ENCODE measurements at regions not wholly inside any gene's neighbourhood (a gene's known extent, or its start where the extent isn't known, plus 50 kb on each side); places are given as distances from the start of the nearest gene placed in this dataset.
A peak's percentile ranks its signal among the peaks of the same experiment; 100 is the strongest.

DNA sequence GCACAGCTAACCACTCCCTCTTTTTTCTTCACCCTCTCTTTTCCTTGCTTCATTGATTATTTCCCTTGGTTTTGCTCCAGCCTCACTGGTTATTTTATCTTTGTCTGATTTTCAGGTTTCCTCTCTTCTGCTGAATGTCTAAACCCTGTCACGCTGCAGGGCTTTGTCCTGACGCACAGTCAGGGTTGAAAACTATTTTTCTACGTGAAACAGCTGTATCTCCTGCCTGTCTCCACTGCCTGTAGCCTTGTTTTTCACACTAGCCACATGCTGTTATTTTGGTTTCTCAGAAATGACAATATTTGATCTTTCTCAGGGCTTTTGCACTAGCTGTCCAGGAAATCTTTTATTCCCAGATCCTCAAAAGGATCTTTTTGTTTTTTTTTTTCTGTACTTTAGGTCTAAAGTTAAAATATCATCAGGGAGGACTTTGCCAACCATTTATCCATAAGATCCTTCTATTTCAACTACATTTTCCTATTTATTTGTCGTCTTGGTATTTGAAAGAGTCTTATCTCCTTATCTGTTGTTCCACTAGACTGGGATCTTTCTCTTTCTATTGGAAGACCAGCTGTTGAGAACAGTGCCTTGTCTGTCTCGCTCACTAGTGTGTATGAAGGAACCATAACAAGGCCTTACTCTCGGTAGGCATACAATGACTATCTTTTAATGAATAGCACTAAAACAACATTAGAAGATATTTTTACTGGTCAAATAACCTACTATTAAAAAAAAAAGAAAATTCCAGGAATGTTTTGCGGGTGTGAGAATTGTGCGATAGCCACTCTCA lies 164.3 kb downstream of the PDHA2 start:
- Histone ChIP-seq H3K4me2 (ENCODE audit: insufficient read depth, low read length, poor library complexity, severe bottlenecking) (no peak overlapping the region), H3K27me3 (ENCODE audit: control insufficient read depth in 3 of 3, insufficient read depth in 3 of 3, low read depth in 1 of 3, low read length in 3 of 3) (no peaks in the 10 kb centered on the region), H3K4me1 (ENCODE audit: control insufficient read depth in 2 of 2, insufficient read depth in 1 of 2, low read depth in 1 of 2, low read length in 2 of 2) (peaks cover 0 to 5% of the 10 kb centered on the region in 2 donors), H2BK12ac (ENCODE audit: low read length) (no peak overlapping the region), H3K9ac (ENCODE audit: low read depth, low read length, poor library complexity) (no peak overlapping the region), H2AK5ac (ENCODE audit: low read depth, low read length) (no peak overlapping the region), H3K18ac (ENCODE audit: low read length) (no peak overlapping the region), H4K8ac (ENCODE audit: low read depth, low read length) (no peak overlapping the region), H4K91ac (ENCODE audit: low read depth, low read length, poor library complexity) (no peak overlapping the region), H2BK120ac (ENCODE audit: low read depth, low read length) (no peak overlapping the region), H3K36me3 (replicated peaks in 1 of 2; ENCODE audit: control insufficient read depth in 2 of 2, insufficient read depth in 2 of 2, low read length in 2 of 2) (no peaks in the 10 kb centered on the region), H3K27ac (replicated peaks; ENCODE audit: low read length) (peak overlapping the region; percentile 26), H3K23ac (ENCODE audit: low read depth, low read length, poor library complexity) (no peak overlapping the region), H3K14ac (ENCODE audit: low read length) (no peak overlapping the region), H3K79me1 (ENCODE audit: low read depth, low read length) (no peaks in the 10 kb centered on the region), H3K4me3 (ENCODE audit: low read length in 2 of 2) (no peak overlapping the region), H3K9me3 (replicated peaks in 1 of 2; ENCODE audit: control insufficient read depth in 2 of 2, insufficient read depth in 1 of 2, low read depth in 1 of 2, low read length in 2 of 2) (no peaks in the 10 kb centered on the region), H2BK15ac (ENCODE audit: low read length) (no peak overlapping the region), H2BK5ac (ENCODE audit: low read length) (no peak overlapping the region), H2AFZ (ENCODE audit: low read length) (peak overlapping the region; percentile 81), H3K4ac (ENCODE audit: low read length) (no peak overlapping the region)
- no peak for DNase-seq (ENCODE audit: low spot score)
- WGBS, 2 donors (ENCODE audit: extremely low coverage in 2 of 2, insufficient read length in 2 of 2, insufficient replicate concordance in 1 of 2): no CpG with 5 or more reads among the region's 8 CpGs

DNA sequence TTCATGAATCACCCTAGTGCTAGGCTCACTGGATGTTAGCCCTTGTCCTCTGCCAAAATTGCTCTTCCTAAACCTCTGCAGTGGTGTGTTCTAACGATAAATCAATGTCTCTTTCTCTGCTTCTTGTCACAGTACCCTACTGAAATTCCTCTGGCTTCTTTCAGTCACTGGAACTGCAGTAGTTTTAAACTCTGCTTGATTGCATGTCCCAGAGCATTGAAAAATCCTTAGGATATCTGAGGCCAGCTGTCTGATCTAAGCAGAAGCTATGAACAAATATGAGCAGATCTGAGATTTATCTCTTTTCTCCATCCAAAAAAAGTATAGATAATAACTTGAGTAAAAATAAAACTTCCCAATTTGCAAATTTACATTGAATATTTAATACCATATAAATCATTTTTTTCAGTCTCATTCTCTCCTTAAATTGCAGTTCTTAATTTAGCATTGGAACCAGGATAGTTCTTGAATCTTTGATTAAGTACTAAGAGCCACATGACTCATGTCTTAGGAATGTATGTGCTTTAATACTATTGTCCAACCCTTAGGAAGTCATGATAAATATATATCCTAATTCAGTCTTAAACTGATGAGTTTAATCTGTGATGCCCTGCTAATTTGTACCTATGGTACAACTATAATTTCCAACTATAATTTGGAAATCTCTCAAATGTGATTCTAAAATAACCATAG lies 169.7 kb downstream of the PDHA2 start:
- no peak overlapping the region for H3K4me3 ChIP-seq (ENCODE audit: low read length in 2 of 2)
- H3K79me1 ChIP-seq (ENCODE audit: low read depth, low read length): no peaks in the 10 kb centered on the region
- no peak overlapping the region for H3K4ac ChIP-seq (ENCODE audit: low read length)
- no peak overlapping the region for H2BK120ac ChIP-seq (ENCODE audit: low read depth, low read length)
- no peak overlapping the region for H3K27ac ChIP-seq (replicated peaks; ENCODE audit: low read length)
- H4K91ac ChIP-seq (ENCODE audit: low read depth, low read length, poor library complexity): no peak overlapping the region
- no peaks in the 10 kb centered on the region for H3K9me3 ChIP-seq (replicated peaks in 1 of 2; ENCODE audit: control insufficient read depth in 2 of 2, insufficient read depth in 1 of 2, low read depth in 1 of 2, low read length in 2 of 2)
- WGBS, 2 donors (ENCODE audit: extremely low coverage in 2 of 2, insufficient read length in 2 of 2, insufficient replicate concordance in 1 of 2): no CpG with 5 or more reads among the region's 1 CpG
- H2BK5ac ChIP-seq (ENCODE audit: low read length): no peak overlapping the region
- H3K27me3 ChIP-seq (ENCODE audit: control insufficient read depth in 3 of 3, insufficient read depth in 3 of 3, low read depth in 1 of 3, low read length in 3 of 3): no peaks in the 10 kb centered on the region
- no peak overlapping the region for H3K9ac ChIP-seq (ENCODE audit: low read depth, low read length, poor library complexity)
- H3K14ac ChIP-seq (ENCODE audit: low read length): no peak overlapping the region
- H3K4me1 ChIP-seq (ENCODE audit: control insufficient read depth in 2 of 2, insufficient read depth in 1 of 2, low read depth in 1 of 2, low read length in 2 of 2): no peaks in the 10 kb centered on the region
- no peak for DNase-seq (ENCODE audit: low spot score)
- H2AK5ac ChIP-seq (ENCODE audit: low read depth, low read length): no peak overlapping the region
- H2AFZ ChIP-seq (ENCODE audit: low read length): peak overlapping the region; percentile 11
- H3K23ac ChIP-seq (ENCODE audit: low read depth, low read length, poor library complexity): no peak overlapping the region
- no peaks in the 10 kb centered on the region for H3K36me3 ChIP-seq (replicated peaks in 1 of 2; ENCODE audit: control insufficient read depth in 2 of 2, insufficient read depth in 2 of 2, low read length in 2 of 2)
- H2BK15ac ChIP-seq (ENCODE audit: low read length): no peak overlapping the region
- no peak overlapping the region for H3K18ac ChIP-seq (ENCODE audit: low read length)
- no peak overlapping the region for H2BK12ac ChIP-seq (ENCODE audit: low read length)
- H4K8ac ChIP-seq (ENCODE audit: low read depth, low read length): no peak overlapping the region
- H3K4me2 ChIP-seq (ENCODE audit: insufficient read depth, low read length, poor library complexity, severe bottlenecking): no peak overlapping the region

DNA sequence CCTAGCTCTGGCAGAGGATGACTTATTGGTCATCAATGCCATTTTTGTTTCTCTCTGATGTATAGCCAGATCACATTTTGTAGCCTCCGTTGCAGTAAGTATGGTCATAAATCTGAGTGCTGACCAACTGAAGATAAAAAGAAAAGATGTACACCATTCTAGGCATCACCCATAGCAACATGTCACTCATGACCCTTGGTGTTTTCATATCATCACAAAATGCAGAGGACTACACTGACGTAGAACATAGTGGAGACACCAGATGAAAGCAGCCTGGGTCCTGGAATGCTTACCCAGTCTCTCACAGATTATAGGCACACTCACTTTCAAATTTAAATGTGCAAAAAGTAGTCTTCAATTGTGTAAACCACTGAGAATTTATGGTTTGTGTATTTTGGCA lies 172.8 kb downstream of the PDHA2 start:
- H3K36me3 ChIP-seq (replicated peaks in 1 of 2; ENCODE audit: control insufficient read depth in 2 of 2, insufficient read depth in 2 of 2, low read length in 2 of 2): no peaks in the 10 kb centered on the region
- H3K4ac ChIP-seq (ENCODE audit: low read length): no peak overlapping the region
- H3K79me1 ChIP-seq (ENCODE audit: low read depth, low read length): no peaks in the 10 kb centered on the region
- H2AK5ac ChIP-seq (ENCODE audit: low read depth, low read length): no peak overlapping the region
- no peak overlapping the region for H2AFZ ChIP-seq (ENCODE audit: low read length)
- no peaks in the 10 kb centered on the region for H3K27me3 ChIP-seq (ENCODE audit: control insufficient read depth in 3 of 3, insufficient read depth in 3 of 3, low read depth in 1 of 3, low read length in 3 of 3)
- no peaks in the 10 kb centered on the region for H3K9me3 ChIP-seq (replicated peaks in 1 of 2; ENCODE audit: control insufficient read depth in 2 of 2, insufficient read depth in 1 of 2, low read depth in 1 of 2, low read length in 2 of 2)
- no peak overlapping the region for H3K4me2 ChIP-seq (ENCODE audit: insufficient read depth, low read length, poor library complexity, severe bottlenecking)
- no peak for DNase-seq (ENCODE audit: low spot score)
- H3K23ac ChIP-seq (ENCODE audit: low read depth, low read length, poor library complexity): no peak overlapping the region
- no peaks in the 10 kb centered on the region for H3K4me1 ChIP-seq (ENCODE audit: control insufficient read depth in 2 of 2, insufficient read depth in 1 of 2, low read depth in 1 of 2, low read length in 2 of 2)
- H3K18ac ChIP-seq (ENCODE audit: low read length): no peak overlapping the region
- H3K14ac ChIP-seq (ENCODE audit: low read length): no peak overlapping the region
- H2BK15ac ChIP-seq (ENCODE audit: low read length): no peak overlapping the region
- no peak overlapping the region for H3K27ac ChIP-seq (replicated peaks; ENCODE audit: low read length)
- no peak overlapping the region for H3K4me3 ChIP-seq (ENCODE audit: low read length in 2 of 2)
- H4K91ac ChIP-seq (ENCODE audit: low read depth, low read length, poor library complexity): no peak overlapping the region
- no peak overlapping the region for H2BK12ac ChIP-seq (ENCODE audit: low read length)
- no peak overlapping the region for H2BK120ac ChIP-seq (ENCODE audit: low read depth, low read length)
- no peak overlapping the region for H3K9ac ChIP-seq (ENCODE audit: low read depth, low read length, poor library complexity)
- no peak overlapping the region for H4K8ac ChIP-seq (ENCODE audit: low read depth, low read length)
- H2BK5ac ChIP-seq (ENCODE audit: low read length): no peak overlapping the region
- WGBS, 2 donors (ENCODE audit: extremely low coverage in 2 of 2, insufficient read length in 2 of 2, insufficient replicate concordance in 1 of 2): no CpG with 5 or more reads among the region's 2 CpGs

DNA sequence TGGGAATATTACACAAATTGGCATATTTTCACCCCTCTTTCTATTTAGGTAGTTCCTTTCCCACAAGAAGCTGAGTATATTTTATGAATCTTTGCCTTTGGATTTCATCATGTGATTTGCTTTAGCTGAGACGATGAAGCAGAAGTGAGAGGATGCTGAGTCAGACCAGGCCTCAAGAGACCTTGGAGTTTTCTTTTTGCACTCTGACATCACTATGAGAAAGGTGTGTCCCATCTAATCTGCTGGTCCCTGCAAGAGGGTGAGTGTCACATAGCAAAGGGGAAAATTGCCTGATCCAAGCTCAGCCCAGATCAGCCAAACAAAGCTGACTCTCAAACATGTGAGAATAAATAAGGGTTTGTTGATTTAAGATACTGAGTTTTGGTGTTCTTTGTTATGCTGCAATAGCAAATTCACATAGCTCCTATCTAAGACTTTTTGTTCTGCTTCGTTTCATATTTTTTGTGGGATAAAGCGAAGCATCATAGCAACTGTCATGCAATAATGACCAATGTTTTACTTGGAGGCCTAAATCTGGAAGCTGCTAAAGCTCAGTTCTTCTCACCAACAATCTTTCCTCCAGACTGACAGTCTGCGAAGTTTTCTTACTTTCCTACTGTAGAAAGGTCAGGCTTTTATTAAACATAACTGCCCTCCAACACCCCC lies 176.9 kb downstream of the PDHA2 start:
- no peak overlapping the region for H3K18ac ChIP-seq (ENCODE audit: low read length)
- no peak overlapping the region for H3K4me3 ChIP-seq (ENCODE audit: low read length in 2 of 2)
- H2BK12ac ChIP-seq (ENCODE audit: low read length): no peak overlapping the region
- H3K27ac ChIP-seq (replicated peaks; ENCODE audit: low read length): no peak overlapping the region
- no peaks in the 10 kb centered on the region for H3K4me1 ChIP-seq (ENCODE audit: control insufficient read depth in 2 of 2, insufficient read depth in 1 of 2, low read depth in 1 of 2, low read length in 2 of 2)
- no peaks in the 10 kb centered on the region for H3K9me3 ChIP-seq (replicated peaks in 1 of 2; ENCODE audit: control insufficient read depth in 2 of 2, insufficient read depth in 1 of 2, low read depth in 1 of 2, low read length in 2 of 2)
- H2BK15ac ChIP-seq (ENCODE audit: low read length): no peak overlapping the region
- no peak overlapping the region for H3K23ac ChIP-seq (ENCODE audit: low read depth, low read length, poor library complexity)
- no peaks in the 10 kb centered on the region for H3K79me1 ChIP-seq (ENCODE audit: low read depth, low read length)
- H2BK120ac ChIP-seq (ENCODE audit: low read depth, low read length): no peak overlapping the region
- no peak overlapping the region for H2BK5ac ChIP-seq (ENCODE audit: low read length)
- no peak overlapping the region for H3K9ac ChIP-seq (ENCODE audit: low read depth, low read length, poor library complexity)
- no peak overlapping the region for H2AK5ac ChIP-seq (ENCODE audit: low read depth, low read length)
- no peak overlapping the region for H3K14ac ChIP-seq (ENCODE audit: low read length)
- no peak overlapping the region for H3K4me2 ChIP-seq (ENCODE audit: insufficient read depth, low read length, poor library complexity, severe bottlenecking)
- no peaks in the 10 kb centered on the region for H3K36me3 ChIP-seq (replicated peaks in 1 of 2; ENCODE audit: control insufficient read depth in 2 of 2, insufficient read depth in 2 of 2, low read length in 2 of 2)
- no peak overlapping the region for H4K91ac ChIP-seq (ENCODE audit: low read depth, low read length, poor library complexity)
- no peaks in the 10 kb centered on the region for H3K27me3 ChIP-seq (ENCODE audit: control insufficient read depth in 3 of 3, insufficient read depth in 3 of 3, low read depth in 1 of 3, low read length in 3 of 3)
- no peak overlapping the region for H2AFZ ChIP-seq (ENCODE audit: low read length)
- no CpG with 5 or more reads among the region's 4 CpGs for WGBS, 2 donors (ENCODE audit: extremely low coverage in 2 of 2, insufficient read length in 2 of 2, insufficient replicate concordance in 1 of 2)
- DNase-seq (ENCODE audit: low spot score): no peak
- no peak overlapping the region for H4K8ac ChIP-seq (ENCODE audit: low read depth, low read length)
- no peak overlapping the region for H3K4ac ChIP-seq (ENCODE audit: low read length)
